PC-9 (cell line): ENCODE measurements at regions not wholly inside any gene's neighbourhood (a gene's known extent, or its start where the extent isn't known, plus 50 kb on each side); places are given as distances from the start of the nearest gene placed in this dataset.

Experiments used
- BruUV-seq: library from RNA; stranded (reverse); fragments of 400-500 nt; replicated peaks from 2 replicates; lab custom pipeline; 2021; lab: Mats Ljungman, UMichigan
- CTCF ChIA-PET: fragments of 300-600 bp; sonication (Branson Sonifier 250); formaldehyde crosslinking; loops from one replicate; lab custom pipeline; 2022; ENCODE audit warnings: antibody characterized with exemption; lab: Charles Lee
- POLR2A ChIA-PET: fragments of 300-600 bp; sonication (Branson Sonifier 250); formaldehyde crosslinking; loops from one replicate; lab custom pipeline; 2022; ENCODE audit warnings: antibody characterized with exemption; ENCODE audit not compliant: unreplicated experiment; lab: Charles Lee
- DNase-seq, 2 experiments: peaks; one replicate each; pipeline versions ENCODE4 v3.0.0 to v3.0.0-alpha.2; 2015 to 2022; ENCODE audit warnings: mixed read lengths in 1 of 2
- H2AFZ ChIP-seq: fragments of 200-600 bp; sonication (generic); 2 replicates; pipeline ENCODE4 v1.8.1; 2017; ENCODE audit warnings: antibody characterized with exemption
- H3F3A ChIP-seq: fragments of 200-600 bp; sonication (generic); 2 replicates; pipeline ENCODE4 v1.8.1; 2017; ENCODE audit warnings: antibody characterized with exemption, mild to moderate bottlenecking, low read depth; ENCODE audit not compliant: insufficient read depth
- H3K27ac ChIP-seq: fragments of 200-600 bp; sonication (generic); 2 replicates; pipeline ENCODE4 v1.6.1; 2016; ENCODE audit warnings: mixed run types
- H3K27me3 ChIP-seq: fragments of 200-600 bp; sonication (generic); 2 replicates; pipeline ENCODE4 v1.6.1; 2016; ENCODE audit warnings: low read depth, mixed run types; ENCODE audit not compliant: insufficient read depth
- H3K36me3 ChIP-seq: fragments of 200-600 bp; sonication (generic); 2 replicates; pipeline ENCODE4 v1.6.1; 2016; ENCODE audit warnings: low read depth, mixed run types
- H3K4me1 ChIP-seq: fragments of 200-600 bp; sonication (generic); replicated peaks from 2 replicates; pipeline ENCODE4 v1.6.1; 2016; ENCODE audit warnings: mixed run types; ENCODE audit not compliant: insufficient read depth
- H3K4me2 ChIP-seq: fragments of 200-600 bp; sonication (generic); 2 replicates; pipeline ENCODE4 v1.6.1; 2017; ENCODE audit warnings: mixed run types
- H3K4me3 ChIP-seq: fragments of 200-600 bp; sonication (generic); 2 replicates; pipeline ENCODE4 v1.6.1; 2016; ENCODE audit warnings: mixed run types
- H3K79me2 ChIP-seq: fragments of 200-600 bp; sonication (generic); 2 replicates; pipeline ENCODE4 v1.6.1; 2017; ENCODE audit warnings: low read depth, mixed run types
- H3K9me2 ChIP-seq: fragments of 200-600 bp; sonication (generic); 2 replicates; pipeline ENCODE4 v1.8.1; 2017; ENCODE audit warnings: mild to moderate bottlenecking; ENCODE audit not compliant: insufficient read depth
- H3K9me3 ChIP-seq: fragments of 200-600 bp; sonication (generic); 2 replicates; pipeline ENCODE4 v1.8.1; 2016; ENCODE audit warnings: low read depth; ENCODE audit not compliant: insufficient read depth
- H4K20me1 ChIP-seq: fragments of 200-600 bp; sonication (generic); 2 replicates; pipeline ENCODE4 v1.8.1; 2017; ENCODE audit not compliant: insufficient read depth
- CTCF ChIP-seq: fragments of 200-600 bp; sonication (generic); conservative IDR thresholded peaks from 2 replicates; pipeline ENCODE4 v1.6.1; 2017; ENCODE audit warnings: mixed run types, antibody characterized with exemption, mild to moderate bottlenecking, moderate library complexity
- EZH2 ChIP-seq: fragments of 200-600 bp; sonication (generic); IDR thresholded peaks from 2 replicates; pipeline ENCODE4 v1.8.0; 2017; ENCODE audit warnings: antibody characterized with exemption, low read depth
- intact Hi-C: fragments of 100-400 bp; cut with micrococcal nuclease; formaldehyde crosslinking; loops from one replicate; pipeline ENCODE4 v1.10.0; 2022; ENCODE audit not compliant: unreplicated experiment

- ChIA-PET CTCF (no interaction called here), POLR2A (no interaction called here)
- no peak overlapping the region for H2AFZ ChIP-seq
- intact Hi-C loops, result no loop called here
- no peaks in the 10 kb centered on the region for H3K36me3 ChIP-seq
- no peaks in the 10 kb centered on the region for H3K9me3 ChIP-seq
- H3K79me2 ChIP-seq, result no peaks in the 10 kb centered on the region
- no peak overlapping the region for H3K27ac ChIP-seq
- no peak overlapping the region for H3K4me2 ChIP-seq
- no peaks in the 10 kb centered on the region for H3F3A ChIP-seq
- BruUV-seq, result no TSS peak
- H4K20me1 ChIP-seq, result no peaks in the 10 kb centered on the region
- no peak for TF ChIP-seq EZH2
- TF ChIP-seq CTCF, result no peak
- no peaks in the 10 kb centered on the region for H3K4me1 ChIP-seq
- H3K4me3 ChIP-seq, result no peak overlapping the region
- H3K27me3 ChIP-seq, result peaks cover 70% of the 10 kb centered on the region
- no peak for DNase-seq
- no peaks in the 10 kb centered on the region for H3K9me2 ChIP-seq
These were observed 235.4 kb upstream of the RGMA start for GRCh38 chr15:93324186-93324975.

GRCh38 chr15:93321881-93322282 lies 232.9 kb upstream of the RGMA start:
- BruUV-seq, result no TSS peak
- Histone ChIP-seq H3K36me3 (no peaks in the 10 kb centered on the region), H3K9me2 (no peaks in the 10 kb centered on the region), H4K20me1 (no peaks in the 10 kb centered on the region), H3K4me3 (no peak overlapping the region), H3F3A (no peaks in the 10 kb centered on the region), H3K4me2 (no peak overlapping the region), H3K27ac (no peak overlapping the region), H3K4me1 (no peaks in the 10 kb centered on the region), H3K9me3 (no peaks in the 10 kb centered on the region), H3K79me2 (no peaks in the 10 kb centered on the region), H2AFZ (no peak overlapping the region), H3K27me3 (peaks cover 70% of the 10 kb centered on the region)
- ChIA-PET POLR2A (no interaction called here), CTCF (no interaction called here)
- no peak for DNase-seq
- intact Hi-C loops, result no loop called here
- no peak for TF ChIP-seq EZH2
- no peak for TF ChIP-seq CTCF

DNA sequence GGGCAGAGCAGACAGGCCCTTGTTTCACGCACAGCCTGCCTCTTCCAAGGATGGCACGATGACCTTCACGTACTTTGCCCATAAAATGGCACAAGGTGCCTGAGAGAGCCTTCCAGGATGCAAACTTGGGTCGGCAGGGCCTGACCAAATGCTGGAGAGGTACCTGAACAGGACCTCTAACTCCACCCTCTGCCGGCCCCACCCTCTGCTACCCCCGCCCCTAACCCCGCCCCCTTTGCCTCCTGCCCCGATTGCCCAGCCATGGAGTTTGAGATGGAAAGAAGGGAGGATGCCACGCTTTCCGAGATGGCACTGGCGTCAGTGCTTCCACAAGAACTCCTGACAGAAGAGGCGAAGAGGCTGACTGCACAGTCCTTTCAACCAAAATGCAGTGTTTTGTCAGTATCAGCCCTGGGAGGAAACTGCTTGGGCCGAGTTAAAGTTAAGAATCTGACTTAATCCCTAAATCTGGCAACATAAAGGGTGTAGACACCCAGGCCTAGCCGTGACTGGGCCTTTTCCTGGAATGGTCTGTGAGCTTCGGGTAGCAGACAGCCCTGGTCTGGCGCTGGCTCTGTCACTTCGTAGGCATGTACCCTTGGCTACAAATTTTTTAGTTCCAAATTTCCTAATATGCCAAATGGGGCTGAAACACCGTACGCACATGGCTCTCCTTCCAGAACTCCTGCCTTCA lies 230.3 kb upstream of the RGMA start:
- Histone ChIP-seq H3K4me1 (no peaks in the 10 kb centered on the region), H3K4me2 (no peak overlapping the region), H3K27ac (no peak overlapping the region), H3K36me3 (no peaks in the 10 kb centered on the region), H3K9me2 (no peaks in the 10 kb centered on the region), H3K4me3 (no peak overlapping the region), H4K20me1 (no peaks in the 10 kb centered on the region), H2AFZ (no peak overlapping the region), H3F3A (no peaks in the 10 kb centered on the region), H3K79me2 (no peaks in the 10 kb centered on the region), H3K27me3 (peaks cover 67% of the 10 kb centered on the region), H3K9me3 (no peaks in the 10 kb centered on the region)
- TF ChIP-seq EZH2 (no peak), CTCF (no peak)
- POLR2A ChIA-PET, result no interaction called here
- BruUV-seq, result no TSS peak
- CTCF ChIA-PET, result no interaction called here
- no peak for DNase-seq
- intact Hi-C loops, result no loop called here
